Tibial nerve (tissue), 3 donors: ENCODE measurements at regions not wholly inside any gene's neighbourhood (a gene's known extent, or its start where the extent isn't known, plus 50 kb on each side); places are given as distances from the start of the nearest gene placed in this dataset.

Experiments used
- EP300 ChIP-seq, 2 donors: sonication (generic); formaldehyde crosslinking; IDR thresholded peaks; one replicate each; pipeline ENCODE4 v1.6.1; 2017; ENCODE audit warnings: antibody characterized with exemption in 2 of 2, mild to moderate bottlenecking in 1 of 2
- POLR2A ChIP-seq, 2 donors: fragments of 450-650 bp; IDR thresholded peaks; one replicate each; pipeline ENCODE4 v1.6.1; 2017; ENCODE audit warnings: antibody characterized with exemption in 2 of 2, mild to moderate bottlenecking in 2 of 2, moderate library complexity in 2 of 2

- TF ChIP-seq POLR2A (IDR thresholded peaks at IDR 0.05) (no peak), EP300 (IDR thresholded peaks at IDR 0.05) (no peak)
These were observed 865.3 kb upstream of the GJE1 start for GRCh38 chr6:141267420-141267819.
